SH-SY5Y (cell line): ENCODE measurements at regions not wholly inside any gene's neighbourhood (a gene's known extent, or its start where the extent isn't known, plus 50 kb on each side); places are given as distances from the start of the nearest gene placed in this dataset.

ENCODE experiments used
- GATA2 ChIP-seq: IDR thresholded peaks from 2 replicates; pipeline ENCODE4 v1.6.1; 2011; ENCODE audit warnings: mild to moderate bottlenecking, low read depth, low read length
- GATA3 ChIP-seq: IDR thresholded peaks from 2 replicates; pipeline ENCODE4 v1.6.1; 2011; ENCODE audit warnings: low read depth, mild to moderate bottlenecking, low read length, moderate library complexity

GRCh38 chr18:57202881-57203280 is 56.0 kb downstream of the BOD1L2 start:
- no peak for TF ChIP-seq GATA2
- no peak for TF ChIP-seq GATA3

- TF ChIP-seq GATA3 (no peak), GATA2 (no peak)
Measured at GRCh38 chr18:57205641-57206040, 58.8 kb downstream of the BOD1L2 start.

DNA sequence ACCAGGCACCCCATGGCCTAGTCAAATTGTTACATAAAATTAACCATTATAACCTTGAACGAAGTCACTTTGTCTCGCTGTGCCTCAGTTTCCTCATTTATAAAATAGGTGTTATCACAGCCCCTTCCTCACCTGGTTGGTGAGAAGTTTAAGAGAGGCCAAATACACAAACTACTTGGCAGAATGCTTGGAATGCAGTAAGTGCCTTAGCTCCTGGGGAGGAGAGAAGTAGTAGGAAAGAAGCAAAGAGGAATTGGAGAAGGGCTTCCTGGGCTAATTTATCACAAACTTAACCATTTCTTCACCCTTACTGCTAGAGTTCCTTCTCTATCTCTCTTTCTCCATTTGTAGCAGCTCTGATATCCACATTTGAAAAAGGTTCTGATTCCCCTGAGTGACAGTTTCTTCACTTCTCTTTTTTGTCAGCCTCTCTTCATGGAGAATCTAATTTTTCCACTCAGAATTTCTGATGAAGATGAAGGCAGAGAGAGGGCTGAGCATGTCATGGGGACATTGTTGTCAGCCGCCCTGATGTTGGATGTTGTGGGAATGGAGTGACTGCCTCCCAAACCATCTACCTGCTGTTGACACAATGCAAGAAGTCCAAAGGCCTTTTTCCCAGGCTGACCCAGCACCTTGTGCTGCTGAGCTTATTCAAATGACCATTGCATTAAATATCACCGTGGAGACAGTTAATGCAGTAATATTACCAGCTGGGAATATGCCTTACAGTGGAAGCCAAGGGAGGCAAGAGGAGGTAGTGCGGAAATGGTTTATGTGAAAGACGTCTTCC is 60.4 kb downstream of the BOD1L2 start:
- TF ChIP-seq GATA2 (no peak), GATA3 (no peak)

DNA sequence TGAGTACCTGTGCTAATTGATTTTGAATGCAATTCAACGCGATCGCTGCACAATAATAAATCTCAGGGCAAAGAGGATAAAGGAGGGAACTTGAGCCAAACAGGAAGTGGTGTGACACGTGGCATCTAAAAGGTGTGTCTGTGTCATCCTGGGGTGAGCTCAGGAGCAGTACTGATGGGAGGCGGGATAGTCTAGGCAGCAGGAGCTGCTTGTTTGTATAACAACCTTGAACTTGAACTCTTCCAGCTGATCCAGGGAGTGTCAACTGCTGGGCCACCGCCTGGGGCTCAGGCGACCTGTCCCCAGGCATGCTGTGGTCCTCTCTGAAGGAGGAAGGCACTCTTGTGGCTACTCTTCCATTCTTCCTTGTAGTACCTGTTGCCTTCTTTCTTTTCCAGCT is 61.2 kb downstream of the BOD1L2 start:
- TF ChIP-seq GATA2 = no peak
- TF ChIP-seq GATA3 = no peak

- no peak for TF ChIP-seq GATA3
- TF ChIP-seq GATA2 = no peak
Measured at GRCh38 chr18:57209713-57210106, 62.8 kb downstream of the BOD1L2 start.

DNA sequence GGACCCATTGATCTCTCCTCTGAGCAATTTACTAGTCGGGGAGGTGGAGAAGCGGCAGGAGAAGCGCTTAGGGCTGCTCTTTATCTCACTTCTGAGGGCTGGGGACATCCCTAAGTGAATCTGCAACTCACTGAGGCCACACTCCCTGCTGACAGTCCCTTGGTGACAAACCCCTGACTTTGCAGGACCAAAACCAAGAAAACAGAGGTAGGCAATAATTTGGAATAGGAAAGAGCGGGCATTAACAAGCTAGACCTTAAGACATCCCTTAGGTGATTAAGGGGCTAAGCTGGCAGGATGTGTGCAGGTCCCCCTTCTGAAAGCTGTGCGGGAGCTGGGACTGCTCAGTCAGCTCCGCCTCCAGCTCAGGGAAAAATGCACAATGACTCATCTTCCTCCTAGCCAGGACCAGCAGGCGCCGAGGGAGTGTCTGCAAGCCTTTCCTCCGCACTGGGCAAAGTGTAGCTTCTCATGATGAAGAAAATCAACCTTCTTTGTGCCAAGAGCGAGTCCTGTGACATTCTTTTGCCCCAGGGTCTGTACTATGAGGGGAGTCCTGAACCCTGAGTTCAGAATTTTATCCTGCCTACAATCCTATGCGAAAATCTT is 63.3 kb downstream of the BOD1L2 start:
- TF ChIP-seq GATA3 = no peak

DNA sequence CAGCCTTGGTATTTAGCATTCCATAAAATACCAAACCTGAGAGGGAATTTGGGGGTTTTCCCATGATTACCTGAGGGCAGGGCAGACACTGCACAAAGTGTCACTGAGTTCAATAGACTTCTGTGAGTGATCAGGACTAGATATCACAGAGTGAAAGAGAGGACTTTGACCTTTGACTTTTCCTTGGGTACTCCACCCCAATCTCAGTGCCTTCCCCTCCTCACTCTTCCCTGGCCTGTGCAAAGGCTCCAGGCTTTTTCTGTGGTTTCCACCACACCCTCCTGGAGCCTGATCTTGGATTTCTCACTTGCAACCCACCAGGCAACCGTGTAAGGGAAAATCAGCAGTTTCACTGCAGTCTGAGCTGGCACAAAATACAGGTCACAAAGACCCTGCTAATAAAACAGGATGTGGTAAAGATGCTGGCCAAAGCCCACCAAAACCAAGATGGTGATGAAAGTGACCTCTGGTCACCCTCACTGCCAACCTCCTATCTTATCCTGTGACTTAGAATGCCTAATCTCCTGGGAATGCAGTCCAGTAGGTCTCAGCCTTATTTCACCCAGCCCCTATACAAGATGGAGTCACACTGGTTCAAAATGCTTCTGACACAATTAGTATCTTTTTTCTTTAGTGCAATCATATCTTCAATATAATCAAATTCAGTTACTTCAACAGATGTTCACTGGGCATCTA is 64.0 kb downstream of the BOD1L2 start:
- no peak for TF ChIP-seq GATA2
- no peak for TF ChIP-seq GATA3

GRCh38 chr18:57211412-57211750 is 64.5 kb downstream of the BOD1L2 start:
- no peak for TF ChIP-seq GATA2
- no peak for TF ChIP-seq GATA3

DNA sequence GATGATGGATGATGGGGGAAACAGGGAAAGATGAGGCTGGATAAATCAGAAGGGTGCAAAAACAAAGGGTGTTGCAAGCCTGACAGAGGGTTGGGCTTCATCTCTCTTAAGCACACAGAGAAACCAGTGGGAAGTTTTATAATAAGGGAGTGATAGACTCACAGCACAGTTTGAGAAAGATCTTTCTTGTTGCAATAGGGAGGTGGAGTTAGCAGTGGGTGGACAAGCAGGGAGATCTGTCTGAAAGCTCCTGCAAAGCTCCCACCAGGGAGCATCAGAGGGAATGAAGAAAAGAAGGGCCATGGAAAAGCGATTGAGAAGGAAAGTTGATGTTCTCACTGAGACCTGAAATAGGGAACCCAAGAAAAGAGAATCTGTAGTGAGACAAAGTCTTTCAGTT is 64.9 kb downstream of the BOD1L2 start:
- no peak for TF ChIP-seq GATA3
- no peak for TF ChIP-seq GATA2

DNA sequence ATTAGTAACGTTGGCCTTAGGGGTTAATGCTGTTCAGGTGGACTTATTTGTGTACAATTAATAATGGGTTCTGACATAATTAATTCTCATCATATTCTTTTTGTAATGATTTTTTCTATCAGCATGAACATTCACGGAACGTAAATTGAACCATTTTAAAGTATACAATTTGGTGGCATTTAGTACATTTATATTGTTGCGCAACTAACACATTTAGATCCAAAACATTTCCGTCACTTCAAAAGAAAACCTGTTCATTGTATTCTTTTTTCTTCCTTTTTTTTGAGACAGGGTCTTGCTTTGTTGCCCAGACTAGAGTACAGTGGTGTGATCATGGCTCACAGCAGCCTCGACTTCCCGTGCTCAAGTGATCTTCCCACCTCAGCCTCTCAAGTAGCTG is 65.8 kb downstream of the BOD1L2 start:
- TF ChIP-seq GATA3 (no peak), GATA2 (no peak)

- no peak for TF ChIP-seq GATA2
- no peak for TF ChIP-seq GATA3
Measured at GRCh38 chr18:57214976-57215375, 68.1 kb downstream of the BOD1L2 start.

GRCh38 chr18:57218281-57218680 is 71.4 kb downstream of the BOD1L2 start:
- TF ChIP-seq GATA3 = no peak
- no peak for TF ChIP-seq GATA2

DNA sequence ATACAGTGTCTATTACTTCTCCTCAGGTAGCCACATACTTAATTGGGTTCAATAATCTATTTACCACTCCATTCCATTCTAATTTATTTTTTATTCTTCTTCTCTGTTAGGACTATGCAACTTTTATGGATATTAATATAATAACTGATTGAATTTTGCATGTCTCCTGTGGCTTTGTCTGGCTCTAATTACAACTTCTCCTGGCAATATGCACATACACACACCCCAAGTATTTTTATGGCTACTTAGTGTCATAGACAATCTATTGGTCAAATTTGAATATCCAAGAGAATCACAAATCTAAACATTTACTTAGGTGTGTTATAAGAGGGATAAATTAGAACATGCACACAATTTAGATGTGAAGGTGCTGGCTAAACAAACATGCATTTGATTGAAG is 73.1 kb downstream of the BOD1L2 start:
- TF ChIP-seq GATA3 (no peak), GATA2 (no peak)

- TF ChIP-seq GATA2 (no peak), GATA3 (no peak)
Measured at GRCh38 chr18:57220480-57220879, 73.6 kb downstream of the BOD1L2 start.

DNA sequence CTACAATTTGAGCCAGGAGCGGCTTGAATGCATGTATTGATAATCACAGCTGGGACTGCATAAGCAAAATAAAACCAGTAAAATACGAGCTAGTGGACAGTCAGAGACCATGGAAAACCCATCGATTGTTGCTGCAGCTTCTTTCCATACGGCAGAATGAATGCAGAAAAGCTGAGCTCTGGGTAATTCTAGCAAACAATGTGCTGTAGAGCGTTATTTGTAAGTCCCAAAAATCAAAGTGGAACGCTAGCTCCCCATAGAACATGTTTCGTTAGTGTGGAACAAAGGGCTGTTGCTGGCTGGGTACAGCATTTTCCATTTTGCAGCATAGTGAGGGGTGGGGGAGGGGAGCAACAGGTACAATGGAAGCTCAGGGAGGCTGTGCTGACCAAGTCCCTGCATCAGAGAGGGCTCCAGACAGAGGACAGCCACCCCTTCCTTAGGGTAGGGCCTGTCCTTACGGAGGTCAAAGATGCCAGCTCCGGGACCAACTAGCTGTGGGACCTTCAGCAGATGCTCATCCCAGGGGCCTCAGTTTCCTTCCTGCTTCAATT is 74.1 kb downstream of the BOD1L2 start:
- TF ChIP-seq GATA2 = no peak
- TF ChIP-seq GATA3 = no peak
